Loucy (cell line): ENCODE measurements at regions not wholly inside any gene's neighbourhood (a gene's known extent, or its start where the extent isn't known, plus 50 kb on each side); places are given as distances from the start of the nearest gene placed in this dataset.

Experiments used
- CTCF ChIP-seq: fragments of 200-600 bp; sonication (generic); conservative IDR thresholded peaks from 2 replicates; pipeline ENCODE4 v1.5.1; 2014; ENCODE audit warnings: mild to moderate bottlenecking, antibody characterized with exemption, low read length
- EZH2phosphoT487 ChIP-seq: fragments of 200-600 bp; IDR thresholded peaks from 2 replicates; pipeline ENCODE4 v1.6.1; 2018; ENCODE audit warnings: antibody characterized with exemption, mild to moderate bottlenecking, moderate library complexity, borderline replicate concordance

- TF ChIP-seq CTCF (no peak), EZH2phosphoT487 (no peak)
Measured at GRCh38 chr1:39142401-39143060, 62.0 kb upstream of the MACF1 start.
